ENCODE measurements at regions not wholly inside any gene's neighbourhood (a gene's known extent, or its start where the extent isn't known, plus 50 kb on each side); places are given as distances from the start of the nearest gene placed in this dataset.

DNA sequence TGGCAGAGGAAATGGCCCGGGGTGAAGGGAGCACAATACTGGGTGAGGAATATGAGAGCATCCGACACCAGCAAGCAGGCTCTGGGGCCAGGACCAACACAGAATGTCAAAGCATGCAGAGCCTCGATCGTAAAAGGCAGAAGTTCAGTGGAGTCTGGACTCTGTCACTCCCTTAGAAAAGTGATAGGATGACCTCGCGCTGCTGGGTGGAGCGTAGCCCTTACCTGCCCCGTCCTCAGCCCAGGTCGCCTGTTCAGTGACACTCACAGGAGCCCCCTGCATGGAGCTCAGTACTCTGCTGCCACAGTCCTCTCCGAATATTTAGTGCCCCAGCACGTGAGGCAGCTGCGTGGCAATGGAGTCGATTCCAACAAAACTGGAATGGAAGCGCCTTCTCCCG lies 236.7 kb upstream of the MYT1L start:
- H3K27ac ChIP-seq: no peak overlapping the region
- no peak overlapping the region for H3K4me2 ChIP-seq
- TF ChIP-seq EZH2 (IDR thresholded peaks at IDR 0.05; ENCODE audit: borderline replicate concordance): no peak
- TF ChIP-seq, protein P1, sequence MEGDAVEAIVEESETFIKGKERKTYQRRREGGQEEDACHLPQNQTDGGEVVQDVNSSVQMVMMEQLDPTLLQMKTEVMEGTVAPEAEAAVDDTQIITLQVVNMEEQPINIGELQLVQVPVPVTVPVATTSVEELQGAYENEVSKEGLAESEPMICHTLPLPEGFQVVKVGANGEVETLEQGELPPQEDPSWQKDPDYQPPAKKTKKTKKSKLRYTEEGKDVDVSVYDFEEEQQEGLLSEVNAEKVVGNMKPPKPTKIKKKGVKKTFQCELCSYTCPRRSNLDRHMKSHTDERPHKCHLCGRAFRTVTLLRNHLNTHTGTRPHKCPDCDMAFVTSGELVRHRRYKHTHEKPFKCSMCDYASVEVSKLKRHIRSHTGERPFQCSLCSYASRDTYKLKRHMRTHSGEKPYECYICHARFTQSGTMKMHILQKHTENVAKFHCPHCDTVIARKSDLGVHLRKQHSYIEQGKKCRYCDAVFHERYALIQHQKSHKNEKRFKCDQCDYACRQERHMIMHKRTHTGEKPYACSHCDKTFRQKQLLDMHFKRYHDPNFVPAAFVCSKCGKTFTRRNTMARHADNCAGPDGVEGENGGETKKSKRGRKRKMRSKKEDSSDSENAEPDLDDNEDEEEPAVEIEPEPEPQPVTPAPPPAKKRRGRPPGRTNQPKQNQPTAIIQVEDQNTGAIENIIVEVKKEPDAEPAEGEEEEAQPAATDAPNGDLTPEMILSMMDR (IDR thresholded peaks at IDR 0.05; ENCODE audit: poor library complexity): no peak
- no peaks in the 10 kb centered on the region for H4K20me1 ChIP-seq (ENCODE audit: insufficient read depth, poor library complexity, severe bottlenecking)
- no peak overlapping the region for H2AFZ ChIP-seq
- H3K27me3 ChIP-seq: no peaks in the 10 kb centered on the region
- H3K79me2 ChIP-seq: no peaks in the 10 kb centered on the region
- H3K4me3 ChIP-seq: no peak overlapping the region
- no peak for DNase-seq (ENCODE audit: low spot score)
- no peaks in the 10 kb centered on the region for H3K9me3 ChIP-seq (ENCODE audit: low read depth)
- no peaks in the 10 kb centered on the region for H3K9me2 ChIP-seq (replicated peaks; ENCODE audit: insufficient read depth)
- WGBS (ENCODE audit: low lambda C conversion rate, missing lambda C conversion rate): 66% methylated on average over 15 of the region's 15 CpGs
- no peaks in the 10 kb centered on the region for H3K4me1 ChIP-seq (ENCODE audit: insufficient read depth)
- no peaks in the 10 kb centered on the region for H3K36me3 ChIP-seq (replicated peaks; ENCODE audit: insufficient read depth, low read depth)

- Histone ChIP-seq H3K36me3 (replicated peaks; ENCODE audit: insufficient read depth, low read depth) (no peaks in the 10 kb centered on the region), H2AFZ (no peak overlapping the region), H3K9me2 (replicated peaks; ENCODE audit: insufficient read depth) (no peaks in the 10 kb centered on the region), H3K79me2 (no peaks in the 10 kb centered on the region), H3K4me2 (no peak overlapping the region), H3K27me3 (no peaks in the 10 kb centered on the region), H3K4me3 (no peak overlapping the region), H3K4me1 (ENCODE audit: insufficient read depth) (no peaks in the 10 kb centered on the region), H3K9me3 (ENCODE audit: low read depth) (no peaks in the 10 kb centered on the region), H3K27ac (no peak overlapping the region), H4K20me1 (ENCODE audit: insufficient read depth, poor library complexity, severe bottlenecking) (no peaks in the 10 kb centered on the region)
- DNase-seq (ENCODE audit: low spot score): no peak
- TF ChIP-seq EZH2 (IDR thresholded peaks at IDR 0.05; ENCODE audit: borderline replicate concordance) (no peak), EZH2phosphoT487 (IDR thresholded peaks at IDR 0.05; ENCODE audit: low read depth, severe bottlenecking, unreplicated experiment) (no peak)
- TF ChIP-seq, protein P1 (IDR thresholded peaks at IDR 0.05; ENCODE audit: poor library complexity): no peak
- 91% methylated on average over 25 of the region's 26 CpGs for WGBS (ENCODE audit: low lambda C conversion rate, missing lambda C conversion rate)
These were observed 235.6 kb upstream of the MYT1L start for GRCh38 chr2:2566396-2567323.

DNA sequence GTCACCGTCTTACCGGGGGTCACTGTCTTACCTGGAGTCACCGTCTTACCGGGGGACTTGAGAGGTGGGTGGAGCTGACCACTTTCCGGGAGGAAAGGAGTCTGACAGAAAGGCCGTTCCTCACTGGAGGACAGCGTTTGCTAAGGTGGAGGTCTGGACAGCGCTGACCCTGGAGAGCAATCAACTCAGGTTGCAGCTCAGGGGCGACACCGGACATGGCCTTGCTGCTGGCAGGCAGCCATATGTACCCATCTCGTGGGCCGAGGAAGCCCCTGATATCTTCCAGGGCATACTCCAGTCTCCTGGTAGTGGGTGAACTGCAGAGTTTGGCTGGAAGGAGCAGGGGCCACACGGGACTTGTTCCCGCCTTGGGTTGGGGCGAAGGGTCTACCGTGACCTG lies 234.6 kb upstream of the MYT1L start:
- Histone ChIP-seq H2AFZ (no peak overlapping the region), H3K9me2 (replicated peaks; ENCODE audit: insufficient read depth) (no peaks in the 10 kb centered on the region), H3K27me3 (no peaks in the 10 kb centered on the region), H3K9me3 (ENCODE audit: low read depth) (no peaks in the 10 kb centered on the region), H3K4me2 (no peak overlapping the region), H4K20me1 (ENCODE audit: insufficient read depth, poor library complexity, severe bottlenecking) (no peaks in the 10 kb centered on the region), H3K27ac (no peak overlapping the region), H3K36me3 (replicated peaks; ENCODE audit: insufficient read depth, low read depth) (no peaks in the 10 kb centered on the region), H3K4me1 (ENCODE audit: insufficient read depth) (no peaks in the 10 kb centered on the region), H3K4me3 (no peak overlapping the region), H3K79me2 (no peaks in the 10 kb centered on the region)
- TF ChIP-seq, protein P1 (IDR thresholded peaks at IDR 0.05; ENCODE audit: poor library complexity): no peak
- no peak for DNase-seq (ENCODE audit: low spot score)
- WGBS (ENCODE audit: low lambda C conversion rate, missing lambda C conversion rate): 86% methylated on average over 16 of the region's 16 CpGs
